Naive thymus-derived CD4-positive, alpha-beta T cell (primary cell): ENCODE measurements at regions not wholly inside any gene's neighbourhood (a gene's known extent, or its start where the extent isn't known, plus 50 kb on each side); places are given as distances from the start of the nearest gene placed in this dataset.

Source experiments
- ATAC-seq: fragments of 150-1000 bp; cut with Tn5 transposase; 2 replicates; pipeline ENCODE4 v1.10.0; 2021; ENCODE audit warnings: mild to moderate bottlenecking, moderate library complexity
- CTCF ChIA-PET: fragments of 350-600 bp; sonication (Branson Sonifier 250); formaldehyde crosslinking; loops from one replicate; lab custom pipeline; 2021; ENCODE audit warnings: antibody characterized with exemption; lab: Charles Lee
- POLR2A ChIA-PET: fragments of 350-600 bp; sonication (Branson Sonifier 250); formaldehyde crosslinking; loops from one replicate; lab custom pipeline; 2021; ENCODE audit warnings: antibody characterized with exemption, inconsistent platforms; lab: Charles Lee
- DNase-seq, 9 donors: peaks; one replicate each; pipeline versions ENCODE4 v3.0.0 to v3.0.0-alpha.2; 2020 to 2022; ENCODE audit warnings: mixed read lengths in 1 of 9
- H3K27ac ChIP-seq: one replicate; pipeline ENCODE4 v1.7.0; 2013; ENCODE audit warnings: mild to moderate bottlenecking, low read depth, low read length, moderate library complexity
- H3K27me3 ChIP-seq, 2 donors: one replicate each; pipeline ENCODE4 v1.7.0; 2013; ENCODE audit warnings: low read length in 2 of 2, mild to moderate bottlenecking in 2 of 2, moderate library complexity in 2 of 2; ENCODE audit not compliant: control insufficient read depth in 2 of 2, insufficient read depth in 2 of 2
- H3K36me3 ChIP-seq, 3 experiments: 1 replicate in 2 of 3; 2 replicates in 1 of 3; pipeline ENCODE4 v1.7.0; 2013; ENCODE audit warnings: low read length in 3 of 3, mild to moderate bottlenecking in 3 of 3, moderate library complexity in 1 of 3; ENCODE audit not compliant: insufficient read depth in 3 of 3, control insufficient read depth in 2 of 3
- H3K4me1 ChIP-seq, 2 donors: one replicate each; pipeline ENCODE4 v1.7.0; 2013; ENCODE audit warnings: low read length in 2 of 2, mild to moderate bottlenecking in 2 of 2, moderate library complexity in 1 of 2; ENCODE audit not compliant: control insufficient read depth in 2 of 2, insufficient read depth in 2 of 2
- H3K4me3 ChIP-seq: 2 replicates; pipeline ENCODE4 v1.7.0; 2013; ENCODE audit warnings: mild to moderate bottlenecking, low read length
- H3K9me3 ChIP-seq, 3 experiments: 1 replicate in 2 of 3; 2 replicates in 1 of 3; pipeline ENCODE4 v1.7.0; 2013; ENCODE audit warnings: low read length in 3 of 3; ENCODE audit not compliant: control insufficient read depth in 2 of 3
- H3K27ac Mint-ChIP-seq, 9 donors: one replicate each; pipeline ENCODE4 v1.8.0; 2020 to 2022; ENCODE audit warnings: mixed read lengths in 9 of 9, mild to moderate bottlenecking in 8 of 9, moderate library complexity in 5 of 9, inconsistent platforms in 2 of 9
- H3K27me3 Mint-ChIP-seq, 5 donors: one replicate each; pipeline ENCODE4 v1.8.0; 2021 to 2022; ENCODE audit warnings: mixed read lengths in 5 of 5, mild to moderate bottlenecking in 1 of 5
- H3K36me3 Mint-ChIP-seq, 5 donors: one replicate each; pipeline ENCODE4 v1.8.0; 2020 to 2022; ENCODE audit warnings: mixed read lengths in 5 of 5, mild to moderate bottlenecking in 3 of 5, inconsistent platforms in 1 of 5
- H3K4me1 Mint-ChIP-seq, 7 donors: one replicate each; pipeline ENCODE4 v1.8.0; 2020 to 2022; ENCODE audit warnings: mixed read lengths in 7 of 7, mild to moderate bottlenecking in 3 of 7, inconsistent platforms in 1 of 7
- H3K4me3 Mint-ChIP-seq, 10 donors: one replicate each; pipeline ENCODE4 v1.8.0; 2020 to 2022; ENCODE audit warnings: mild to moderate bottlenecking in 10 of 10, mixed read lengths in 10 of 10, moderate library complexity in 6 of 10, inconsistent platforms in 2 of 10
- H3K9me3 Mint-ChIP-seq, 11 donors: one replicate each; pipeline ENCODE4 v1.8.0; 2020 to 2022; ENCODE audit warnings: mixed read lengths in 11 of 11, mild to moderate bottlenecking in 4 of 11, inconsistent platforms in 1 of 11, moderate library complexity in 1 of 11
- intact Hi-C, 2 donors: fragments of 100-400 bp; cut with micrococcal nuclease; formaldehyde crosslinking; loops; one replicate each; pipeline ENCODE4 v1.15.1; 2023

- no peak overlapping the region for H3K4me3 Mint-ChIP-seq
- no peaks in the 10 kb centered on the region for H3K27me3 Mint-ChIP-seq
These were observed 109.6 kb upstream of the ALKAL2 start for GRCh38 chr2:397521-397920.

DNA sequence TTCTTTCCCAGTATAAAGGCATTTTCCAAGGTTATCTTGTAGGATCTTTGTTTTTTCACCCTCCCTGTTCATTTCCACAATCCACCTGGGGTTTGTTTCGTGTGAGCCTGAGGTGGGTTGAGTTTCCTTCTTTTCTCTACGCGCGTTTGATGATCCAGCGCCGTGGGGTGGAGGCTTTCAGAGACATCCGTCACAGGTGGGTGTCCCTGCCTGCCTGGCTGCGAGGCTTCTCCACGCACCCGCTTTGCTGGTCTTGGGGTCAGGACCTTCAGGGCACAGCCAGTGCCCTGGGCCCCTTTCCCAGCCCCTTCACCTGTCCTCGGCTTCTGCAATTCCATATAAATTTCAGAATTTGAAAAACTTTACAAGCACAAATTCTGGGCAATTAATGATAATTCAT, 109.0 kb upstream of the ALKAL2 start:
- Histone ChIP-seq H3K36me3 (no peaks in the 10 kb centered on the region), H3K4me1 (peaks cover 0 to 4% of the 10 kb centered on the region in 2 donors), H3K4me3 (no peak overlapping the region), H3K27ac (no peak overlapping the region), H3K9me3 (no peaks in the 10 kb centered on the region), H3K27me3 (no peaks in the 10 kb centered on the region)
- ATAC-seq (no peak), DNase-seq (no peak)
- Mint-ChIP-seq H3K4me1 (peaks cover 9 to 27% (median 21%) of the 10 kb centered on the region in 7 donors), H3K36me3 (no peaks in the 10 kb centered on the region), H3K4me3 (no peak overlapping the region), H3K27ac (no peak overlapping the region), H3K27me3 (no peaks in the 10 kb centered on the region), H3K9me3 (no peaks in the 10 kb centered on the region)
- POLR2A ChIA-PET = no interaction called here
- intact Hi-C loops = loop anchor here in 1 of 2 donors (10.0 kb wide), 1 partner anchor 68 kb away; no protein-coding TSS in a partner anchor
- CTCF ChIA-PET = no interaction called here

More at GRCh38 chr2:397521-397920, 109.6 kb upstream of the ALKAL2 start:
- no peak overlapping the region for H3K27ac ChIP-seq
- DNase-seq (no peak), ATAC-seq (no peak)
- Mint-ChIP-seq H3K36me3 (no peaks in the 10 kb centered on the region), H3K9me3 (no peaks in the 10 kb centered on the region), H3K4me1 (peaks cover 9 to 26% (median 21%) of the 10 kb centered on the region in 7 donors), H3K27ac (peak overlapping the region in 1 of 9 donors; percentile 47)
- intact Hi-C loops = loop anchor here in 1 of 2 donors (10.0 kb wide), 1 partner anchor 67 kb away; no protein-coding TSS in a partner anchor
- H3K27me3 ChIP-seq = no peaks in the 10 kb centered on the region
- peaks cover 0 to 4% of the 10 kb centered on the region in 2 donors for H3K4me1 ChIP-seq
- no peaks in the 10 kb centered on the region for H3K36me3 ChIP-seq
- H3K9me3 ChIP-seq = no peaks in the 10 kb centered on the region
- no peak overlapping the region for H3K4me3 ChIP-seq
- CTCF ChIA-PET = no interaction called here
- POLR2A ChIA-PET = no interaction called here

- ATAC-seq = no peak
- ChIA-PET POLR2A (no interaction called here), CTCF (no interaction called here)
- intact Hi-C loops = loop anchor here (2.0 to 10.0 kb wide), 5 partner anchors 35 to 281 kb away; partner anchors contain the start of genes ACP1 (in 1 of the 2), SH3YL1 (in 1 of the 2) and TMEM18 (in 1 of the 2)
- no peaks in the 10 kb centered on the region for H3K9me3 ChIP-seq
- peak overlapping the region in 1 of 9 donors; percentile 22 for H3K27ac Mint-ChIP-seq
- no peak overlapping the region for H3K27ac ChIP-seq
- H3K27me3 Mint-ChIP-seq = no peaks in the 10 kb centered on the region
- H3K36me3 Mint-ChIP-seq = no peaks in the 10 kb centered on the region
- H3K4me1 ChIP-seq = peaks cover 0 to 4% of the 10 kb centered on the region in 2 donors
- peaks cover 0 to 2% (median 0%) of the 10 kb centered on the region in 11 donors for H3K9me3 Mint-ChIP-seq
- no peak overlapping the region for H3K4me3 ChIP-seq
- DNase-seq = no peak
- H3K4me3 Mint-ChIP-seq = no peak overlapping the region
- no peaks in the 10 kb centered on the region for H3K27me3 ChIP-seq
- no peaks in the 10 kb centered on the region for H3K36me3 ChIP-seq
- peaks cover 9 to 33% (median 21%) of the 10 kb centered on the region in 7 donors for H3K4me1 Mint-ChIP-seq
These were observed 108.0 kb upstream of the ALKAL2 start for GRCh38 chr2:395886-396285.

GRCh38 chr2:393711-394696, 106.1 kb upstream of the ALKAL2 start:
- H3K9me3 Mint-ChIP-seq = peaks cover 0 to 10% (median 0%) of the 10 kb centered on the region in 11 donors
- CTCF ChIA-PET = interaction anchor here (1.0 to 1.1 kb wide), 2 partner anchors 12 to 242 kb away, joined by 3 to 4 read pairs; no protein-coding TSS in a partner anchor
- peak overlapping the region; percentile 49 for H3K4me3 ChIP-seq

GRCh38 chr2:392926-393280, 105.0 kb upstream of the ALKAL2 start:
- ChIA-PET POLR2A (no interaction called here), CTCF (no interaction called here)
- Histone ChIP-seq H3K27me3 (no peaks in the 10 kb centered on the region), H3K4me1 (peaks cover 0 to 4% of the 10 kb centered on the region in 2 donors), H3K9me3 (no peaks in the 10 kb centered on the region), H3K36me3 (no peaks in the 10 kb centered on the region), H3K4me3 (no peak overlapping the region), H3K27ac (no peak overlapping the region)
- Mint-ChIP-seq H3K4me3 (peak overlapping the region in 7 of 10 donors; percentile 16 to 91 (median 76)), H3K36me3 (no peaks in the 10 kb centered on the region), H3K27me3 (no peaks in the 10 kb centered on the region), H3K27ac (no peak overlapping the region), H3K9me3 (peaks cover 0 to 11% (median 0%) of the 10 kb centered on the region in 11 donors), H3K4me1 (peaks cover 9 to 33% (median 21%) of the 10 kb centered on the region in 7 donors)
- intact Hi-C loops = loop anchor here in 1 of 2 donors (10.0 kb wide), 1 partner anchor 72 kb away; no protein-coding TSS in a partner anchor
- DNase-seq (peak in 4 of 9 donors; percentile 5 to 19 (median 6)), ATAC-seq (no peak)

More at GRCh38 chr2:393711-394696, 106.1 kb upstream of the ALKAL2 start:
- POLR2A ChIA-PET = interaction anchor here (1.0 to 2.3 kb wide), 3 partner anchors 36 to 109 kb away, joined by 3 to 10 read pairs (median 5); no protein-coding TSS in a partner anchor
- peak; percentile 19 to 84 (median 77) for DNase-seq
- no peaks in the 10 kb centered on the region for H3K27me3 Mint-ChIP-seq
- intact Hi-C loops = loop anchor here (1.0 to 10.0 kb wide), 8 partner anchors 37 to 283 kb away; partner anchors contain the start of genes ACP1 (in 1 of the 2), SH3YL1 (in 1 of the 2) and TMEM18 (in 1 of the 2)
- peaks cover 9 to 33% (median 21%) of the 10 kb centered on the region in 7 donors for H3K4me1 Mint-ChIP-seq
- H3K36me3 Mint-ChIP-seq = no peaks in the 10 kb centered on the region
- H3K9me3 ChIP-seq = no peaks in the 10 kb centered on the region
- peak overlapping the region; percentile 69 for H3K27ac ChIP-seq
- no peaks in the 10 kb centered on the region for H3K36me3 ChIP-seq
- peak; percentile 87 for ATAC-seq
- H3K4me3 Mint-ChIP-seq = peak overlapping the region; percentile 76 to 91 (median 84)
- peak overlapping the region; percentile 75 to 97 (median 95) for H3K27ac Mint-ChIP-seq
- peaks cover 0 to 4% of the 10 kb centered on the region in 2 donors for H3K4me1 ChIP-seq
- H3K27me3 ChIP-seq = no peaks in the 10 kb centered on the region

GRCh38 chr2:392181-392925, 104.5 kb upstream of the ALKAL2 start:
- Histone ChIP-seq H3K36me3 (no peaks in the 10 kb centered on the region), H3K4me3 (no peak overlapping the region), H3K9me3 (no peaks in the 10 kb centered on the region), H3K27ac (no peak overlapping the region), H3K4me1 (peaks cover 0 to 4% of the 10 kb centered on the region in 2 donors), H3K27me3 (no peaks in the 10 kb centered on the region)
- CTCF ChIA-PET = no interaction called here
- DNase-seq (no peak), ATAC-seq (no peak)
- POLR2A ChIA-PET = no interaction called here
- H3K27me3 Mint-ChIP-seq = no peaks in the 10 kb centered on the region
- intact Hi-C loops = loop anchor here in 1 of 2 donors (10.0 kb wide), 1 partner anchor 72 kb away; no protein-coding TSS in a partner anchor
- H3K9me3 Mint-ChIP-seq = peaks cover 0 to 11% (median 0%) of the 10 kb centered on the region in 11 donors
- no peaks in the 10 kb centered on the region for H3K36me3 Mint-ChIP-seq
- H3K27ac Mint-ChIP-seq = peak overlapping the region in 1 of 9 donors; percentile 4
- H3K4me1 Mint-ChIP-seq = peaks cover 9 to 33% (median 21%) of the 10 kb centered on the region in 7 donors
- peak overlapping the region in 2 of 10 donors; percentile 16 to 76 for H3K4me3 Mint-ChIP-seq
